K562 (cell line): ENCODE measurements at regions not wholly inside any gene's neighbourhood (a gene's known extent, or its start where the extent isn't known, plus 50 kb on each side); places are given as distances from the start of the nearest gene placed in this dataset.

Experiments used
- ATAC-seq: fragments of 200-7000 bp; cut with Tn5 transposase; 3 replicates; pipeline ENCODE4 v1.9.1; 2020; ENCODE audit warnings: moderate library complexity
- BruUV-seq: library from RNA; stranded (reverse); fragments of 400-500 nt; replicated peaks from 2 replicates; lab custom pipeline; 2021; lab: Mats Ljungman, UMichigan
- CTCF ChIA-PET: fragments of 300-600 bp; formaldehyde crosslinking; extraction: SDS; loops from one replicate; lab custom pipeline; 2021; ENCODE audit warnings: low intra/inter-chr PET ratio; lab: Yijun Ruan, JAX
- POLR2A ChIA-PET: fragments of 300-600, 350-650 bp; sonication (Branson Sonifier 250); formaldehyde crosslinking; extraction: SDS; loops from one replicate; lab custom pipeline; 2021; ENCODE audit warnings: antibody characterized with exemption, inconsistent platforms; lab: Yijun Ruan, JAX
- DNase-seq, 4 experiments: peaks; one replicate each; pipeline versions ENCODE4 v3.0.0 to v3.0.0-alpha.2; 2011 to 2018; ENCODE audit warnings: low spot score in 3 of 4, mixed read lengths in 3 of 4; ENCODE audit errors: extremely low read depth in 1 of 4
- FAIRE-seq: peaks from 2 replicates; lab custom pipeline; 2011; peaks lifted over from hg19 to GRCh38; lab: Jason Lieb, UNC
- H2AFZ ChIP-seq: 2 replicates; pipeline ENCODE4 v1.6.0; 2011; ENCODE audit warnings: low read depth, low read length, control low read depth, inconsistent platforms
- H3K27ac ChIP-seq: fragments of 200-600 bp; 3 replicates; pipeline ENCODE4 v1.8.0; 2011; ENCODE audit warnings: low read depth, mild to moderate bottlenecking, control low read depth, inconsistent platforms, low read length, moderate library complexity, mixed read lengths; ENCODE audit errors: extremely low read depth
- H3K27me3 ChIP-seq, 2 experiments: fragments of 300-600 bp in 1 of 2; 2 replicates in 1 of 2; 3 replicates in 1 of 2; pipeline versions ENCODE4 v1.6.0 to v1.8.0; 2011; ENCODE audit warnings: inconsistent platforms in 2 of 2, low read length in 2 of 2, mild to moderate bottlenecking in 1 of 2, mixed read lengths in 1 of 2, moderate library complexity in 1 of 2; ENCODE audit not compliant: control insufficient read depth in 2 of 2, insufficient read depth in 2 of 2
- H3K36me3 ChIP-seq: fragments of 300-600 bp; 3 replicates; pipeline ENCODE4 v1.8.0; 2011; ENCODE audit warnings: mild to moderate bottlenecking, low read length, inconsistent platforms; ENCODE audit not compliant: control insufficient read depth, insufficient read depth
- H3K4me1 ChIP-seq, 2 experiments: fragments of 200-600 bp in 1 of 2; replicated peaks in 1 of 2; 2 replicates in 1 of 2; 3 replicates in 1 of 2; pipeline versions ENCODE4 v1.5.1 to v1.8.0; 2011; ENCODE audit warnings: inconsistent platforms in 2 of 2, low read length in 2 of 2, mild to moderate bottlenecking in 1 of 2, mixed read lengths in 1 of 2, moderate library complexity in 1 of 2; ENCODE audit not compliant: control insufficient read depth in 2 of 2, insufficient read depth in 2 of 2
- H3K4me2 ChIP-seq: 2 replicates; pipeline ENCODE4 v1.6.1; 2011; ENCODE audit warnings: low read length, control low read depth, inconsistent platforms, mixed read lengths; ENCODE audit not compliant: insufficient read depth
- H3K4me3 ChIP-seq: fragments of 200-600 bp; sonication (generic), shearing (Covaris generic); 2 replicates; pipeline ENCODE4 v1.5.1; 2016; ENCODE audit warnings: control low read depth, inconsistent platforms
- H3K79me2 ChIP-seq: fragments of 200-600 bp; 3 replicates; pipeline ENCODE4 v1.8.0; 2011; ENCODE audit warnings: low read length, inconsistent platforms; ENCODE audit not compliant: control insufficient read depth, insufficient read depth
- H3K9ac ChIP-seq, 2 experiments: 2 replicates each; pipeline versions ENCODE4 v1.6.0 to v1.6.1; 2011; ENCODE audit warnings: low read depth in 2 of 2, low read length in 2 of 2, control low read depth in 1 of 2, inconsistent platforms in 1 of 2, mild to moderate bottlenecking in 1 of 2, mixed read lengths in 1 of 2; ENCODE audit not compliant: insufficient read depth in 1 of 2
- H3K9me1 ChIP-seq: one replicate; pipeline ENCODE4 v1.6.0; 2011; ENCODE audit warnings: inconsistent platforms, mild to moderate bottlenecking, low read length, moderate library complexity; ENCODE audit not compliant: control insufficient read depth, insufficient read depth
- H3K9me3 ChIP-seq: replicated peaks from 2 replicates; pipeline ENCODE4 v1.5.1; 2011; ENCODE audit warnings: low read depth, low read length, inconsistent platforms; ENCODE audit not compliant: control insufficient read depth, insufficient read depth
- H4K20me1 ChIP-seq: replicated peaks from 2 replicates; pipeline ENCODE4 v1.6.1; 2011; ENCODE audit warnings: low read length, inconsistent platforms, mixed read lengths; ENCODE audit not compliant: control insufficient read depth, insufficient read depth
- CTBP1 ChIP-seq: fragments of 450-650 bp; IDR thresholded peaks from 2 replicates; pipeline ENCODE4 v1.6.1; 2016; ENCODE audit warnings: borderline replicate concordance
- EHMT2 ChIP-seq: fragments of 450-650 bp; IDR thresholded peaks from 2 replicates; pipeline ENCODE4 v1.6.1; 2018; ENCODE audit warnings: antibody characterized with exemption
- HEY1 ChIP-seq: fragments of 250-450 bp; sonication (Bioruptor Pico); IDR thresholded peaks from 2 replicates; pipeline ENCODE4 v1.5.0; 2020; ENCODE audit warnings: mild to moderate bottlenecking, moderate library complexity, borderline replicate concordance
- HNRNPH1 ChIP-seq: fragments of 200-400 bp; formaldehyde crosslinking; optimal IDR thresholded peaks from 2 replicates; pipeline ENCODE3; 2017; ENCODE audit warnings: low read depth, mild to moderate bottlenecking, low read length, moderate library complexity
- IFI16 ChIP-seq: fragments of 250-450 bp; sonication (Bioruptor Pico); IDR thresholded peaks from 2 replicates; pipeline ENCODE4 v2.1.2; 2022; ENCODE audit warnings: mild to moderate bottlenecking, inconsistent platforms
- ILF3 ChIP-seq: fragments of 450-650 bp; IDR thresholded peaks from 2 replicates; pipeline ENCODE4 v1.6.1; 2018; ENCODE audit warnings: antibody characterized with exemption, mild to moderate bottlenecking, moderate library complexity, borderline replicate concordance
- KAT8 ChIP-seq: fragments of 450-650 bp; IDR thresholded peaks from 2 replicates; pipeline ENCODE4 v1.6.1; 2016; ENCODE audit warnings: low read depth, mild to moderate bottlenecking
- KDM5B ChIP-seq: fragments of 200-600 bp; sonication (generic); IDR thresholded peaks from 2 replicates; pipeline ENCODE4 v1.6.1; 2012; ENCODE audit warnings: low read depth, mild to moderate bottlenecking, moderate library complexity, low read length, control low read depth, inconsistent platforms; ENCODE audit not compliant: insufficient replicate concordance
- MYBL2 ChIP-seq, 2 experiments: fragments of 450-650 bp in 1 of 2; sonication (generic) in 1 of 2; formaldehyde crosslinking in 1 of 2; IDR thresholded peaks; 2 replicates each; pipeline versions ENCODE4 v1.6.1 to v1.8.1; 2017 to 2022; ENCODE audit warnings: borderline replicate concordance in 1 of 2, inconsistent platforms in 1 of 2, low read depth in 1 of 2, mild to moderate bottlenecking in 1 of 2, missing genetic modification reagents in 1 of 2, moderate library complexity in 1 of 2
- TAF15 ChIP-seq: fragments of 200-400 bp; formaldehyde crosslinking; IDR thresholded peaks from 2 replicates; pipeline ENCODE4 v1.6.1; 2017; ENCODE audit warnings: mild to moderate bottlenecking, low read depth, low read length, moderate library complexity
- TRIM24 ChIP-seq, 2 experiments: fragments of 450-650 bp; IDR thresholded peaks; 2 replicates each; pipeline ENCODE4 v1.6.1; 2016
- ZNF124 ChIP-seq: sonication (generic); formaldehyde crosslinking; IDR thresholded peaks from 2 replicates; pipeline ENCODE4 v1.8.1; 2022; ENCODE audit warnings: missing genetic modification reagents
- ZNF518B ChIP-seq: fragments of 250-450 bp; sonication (Bioruptor Pico); IDR thresholded peaks from 2 replicates; pipeline ENCODE4 v1.5.0; 2021; ENCODE audit warnings: mild to moderate bottlenecking, moderate library complexity
- ZNF696 ChIP-seq: fragments of 250-450 bp; sonication (Bioruptor Pico); conservative IDR thresholded peaks from 2 replicates; pipeline ENCODE4 v1.4.0; 2020; ENCODE audit warnings: mild to moderate bottlenecking, moderate library complexity
- ZNF717 ChIP-seq: fragments of 250-450 bp; sonication (Bioruptor Pico); IDR thresholded peaks from 2 replicates; pipeline ENCODE4 v1.5.0; 2021
- WGBS: fragments of 100-300 bp; shearing (Covaris generic); methylation state at CpG from one replicate; pipeline ENCODE4 v1.1.6; 2016; ENCODE audit warnings: low coverage, mixed read lengths; ENCODE audit not compliant: insufficient coverage; ENCODE audit errors: missing lambda C conversion rate; 5-methylcytosine and 5-hydroxymethylcytosine counted together
- in situ Hi-C: fragments of 300-500 bp; cut with MboI; formaldehyde crosslinking; loops from 4 replicates; pipeline ENCODE4 v1.15.0; 2018; ENCODE audit warnings: inconsistent platforms, mixed read lengths
- intact Hi-C: fragments of 100-400 bp; cut with micrococcal nuclease; formaldehyde crosslinking; loops from 2 replicates; pipeline ENCODE4 v1.14.2; 2022

- TF ChIP-seq ZNF696 (CRISPR knock-in tag) = no peak
- TF ChIP-seq ZNF717 (CRISPR knock-in tag) = no peak
- no peak for TF ChIP-seq ZNF518B (CRISPR knock-in tag)
- TF ChIP-seq HEY1 (CRISPR knock-in tag) = no peak
- TF ChIP-seq KAT8 = no peak
- no peak for TF ChIP-seq IFI16 (CRISPR knock-in tag)
- no peak for TF ChIP-seq CTBP1
- no peak for TF ChIP-seq KDM5B
- no peak for TF ChIP-seq TRIM24 (IDR thresholded peaks at IDR 0.05)
- no peak for TF ChIP-seq MYBL2 (IDR thresholded peaks at IDR 0.05; ENCODE audit: low read depth)
- no peak for TF ChIP-seq MYBL2 (CRISPR knock-in tag; IDR thresholded peaks at IDR 0.05; ENCODE audit: borderline replicate concordance)
- TF ChIP-seq ILF3 = no peak
- TF ChIP-seq EHMT2 = no peak
- TF ChIP-seq ZNF124 (CRISPR knock-in tag) = no peak
- TF ChIP-seq TAF15 = no peak
- no peak for TF ChIP-seq HNRNPH1
- intact Hi-C loops = no loop called here
- Histone ChIP-seq H3K79me2 (no peaks in the 10 kb centered on the region), H3K27ac (no peak overlapping the region), H3K4me1 (no peaks in the 10 kb centered on the region), H3K27me3 (no peaks in the 10 kb centered on the region; a peak in 2 of 5 replicates), H3K4me2 (no peak overlapping the region), H2AFZ (no peak overlapping the region), H3K9me1 (no peaks in the 10 kb centered on the region), H4K20me1 (no peaks in the 10 kb centered on the region), H3K36me3 (no peaks in the 10 kb centered on the region), H3K9me3 (no peaks in the 10 kb centered on the region), H3K9ac (no peak overlapping the region), H3K4me3 (no peak overlapping the region)
- WGBS = 1% methylated on average over 3 of the region's 3 CpGs
- FAIRE-seq (no peak), DNase-seq (no peak), ATAC-seq (no peak)
- ChIA-PET CTCF (no interaction called here), POLR2A (interaction anchor here (0.5 to 0.7 kb wide), 3 partner anchors 12 to 901 kb away, joined by 3 to 4 read pairs (median 3); no protein-coding TSS in a partner anchor)
- no TSS peak for BruUV-seq
- in situ Hi-C loops = no loop called here
Measured at GRCh38 chr21:34298534-34299167, 65.2 kb upstream of the KCNE2 start.
